Brain microvascular endothelial cell (primary cell): ENCODE measurements at regions not wholly inside any gene's neighbourhood (a gene's known extent, or its start where the extent isn't known, plus 50 kb on each side); places are given as distances from the start of the nearest gene placed in this dataset.

ENCODE experiments used
- DNase-seq: peaks from one replicate; pipeline ENCODE4 v3.0.0-alpha.2; 2020
- H3K27ac ChIP-seq: fragments of 250-450 bp; sonication (Bioruptor Pico); 2 replicates; pipeline ENCODE4 v1.5.1; 2020; ENCODE audit warnings: mild to moderate bottlenecking, moderate library complexity
- H3K27me3 ChIP-seq: fragments of 250-450 bp; sonication (Bioruptor Pico); replicated peaks from 2 replicates; pipeline ENCODE4 v1.5.1; 2020; ENCODE audit warnings: mild to moderate bottlenecking
- H3K36me3 ChIP-seq: fragments of 250-450 bp; sonication (Bioruptor Pico); replicated peaks from 2 replicates; pipeline ENCODE4 v1.5.1; 2020; ENCODE audit warnings: mild to moderate bottlenecking
- H3K4me3 ChIP-seq: 2 replicates; pipeline ENCODE4 v1.5.1; 2011; ENCODE audit warnings: low read depth, mild to moderate bottlenecking, control low read depth, low read length, moderate library complexity
- in situ Hi-C: cut with HindIII; loops from 2 replicates; pipeline ENCODE4 v1.10.0; 2017; ENCODE audit warnings: low sequenced_read_pairs, low pct_ligation_motif_present
- TF ChIP-seq, protein P1 (sequence below): IDR thresholded peaks from 2 replicates; pipeline ENCODE4 v1.5.1; 2011; ENCODE audit warnings: low read depth, mild to moderate bottlenecking, moderate library complexity, low read length, control low read depth, inconsistent platforms; ENCODE audit errors: missing control alignments

DNA sequence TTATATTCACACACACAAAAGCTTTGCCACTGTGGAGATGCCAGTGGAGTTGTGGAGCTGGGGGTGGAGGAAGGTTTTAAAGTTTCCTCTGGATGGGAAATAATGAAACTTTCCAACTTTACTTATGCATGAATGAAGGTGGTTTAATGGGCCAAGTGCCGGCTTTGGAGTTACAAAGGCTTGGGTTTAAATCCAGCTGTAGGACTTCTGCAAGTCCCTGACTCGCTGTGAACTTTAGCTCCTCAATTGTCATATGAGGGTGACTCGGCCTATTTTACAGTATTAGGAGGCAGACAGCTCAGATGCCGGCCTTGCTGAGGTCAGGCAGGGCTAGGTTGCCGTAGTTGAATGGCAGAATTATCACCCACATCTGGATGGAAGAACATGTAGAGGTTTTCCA lies 415.8 kb upstream of the TRIB2 start:
- Histone ChIP-seq H3K27ac (no peak overlapping the region), H3K27me3 (no peaks in the 10 kb centered on the region), H3K4me3 (no peak overlapping the region), H3K36me3 (no peaks in the 10 kb centered on the region)
- TF ChIP-seq, protein P1, sequence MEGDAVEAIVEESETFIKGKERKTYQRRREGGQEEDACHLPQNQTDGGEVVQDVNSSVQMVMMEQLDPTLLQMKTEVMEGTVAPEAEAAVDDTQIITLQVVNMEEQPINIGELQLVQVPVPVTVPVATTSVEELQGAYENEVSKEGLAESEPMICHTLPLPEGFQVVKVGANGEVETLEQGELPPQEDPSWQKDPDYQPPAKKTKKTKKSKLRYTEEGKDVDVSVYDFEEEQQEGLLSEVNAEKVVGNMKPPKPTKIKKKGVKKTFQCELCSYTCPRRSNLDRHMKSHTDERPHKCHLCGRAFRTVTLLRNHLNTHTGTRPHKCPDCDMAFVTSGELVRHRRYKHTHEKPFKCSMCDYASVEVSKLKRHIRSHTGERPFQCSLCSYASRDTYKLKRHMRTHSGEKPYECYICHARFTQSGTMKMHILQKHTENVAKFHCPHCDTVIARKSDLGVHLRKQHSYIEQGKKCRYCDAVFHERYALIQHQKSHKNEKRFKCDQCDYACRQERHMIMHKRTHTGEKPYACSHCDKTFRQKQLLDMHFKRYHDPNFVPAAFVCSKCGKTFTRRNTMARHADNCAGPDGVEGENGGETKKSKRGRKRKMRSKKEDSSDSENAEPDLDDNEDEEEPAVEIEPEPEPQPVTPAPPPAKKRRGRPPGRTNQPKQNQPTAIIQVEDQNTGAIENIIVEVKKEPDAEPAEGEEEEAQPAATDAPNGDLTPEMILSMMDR: no peak
- in situ Hi-C loops: loop anchor here (25.0 kb wide), 1 partner anchor 411 kb away; the partner anchor contains the start of gene TRIB2
- no peak for DNase-seq

DNA sequence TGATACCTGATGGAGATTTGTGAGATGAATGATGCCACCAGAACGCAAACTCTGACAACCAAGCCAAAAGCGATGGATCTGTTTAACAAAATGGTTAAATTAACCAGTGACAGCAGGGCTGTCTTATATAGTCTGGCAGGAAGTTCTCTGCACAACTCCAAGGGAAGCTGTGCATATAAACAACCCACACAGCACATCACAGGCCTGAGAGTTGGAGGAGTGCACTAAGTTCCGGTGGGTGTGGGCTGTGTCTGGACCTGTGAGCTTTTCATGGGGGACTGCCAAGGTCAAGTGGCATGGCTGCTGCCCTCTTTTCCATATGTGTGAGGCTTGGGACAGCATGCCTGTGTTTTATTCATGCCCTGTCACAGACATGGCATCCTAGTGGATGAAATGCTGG lies 414.6 kb upstream of the TRIB2 start:
- H3K27me3 ChIP-seq: no peaks in the 10 kb centered on the region
- in situ Hi-C loops: loop anchor here (25.0 kb wide), 1 partner anchor 410 kb away; the partner anchor contains the start of gene TRIB2
- no peak for DNase-seq
- TF ChIP-seq, protein P1: no peak
- no peaks in the 10 kb centered on the region for H3K36me3 ChIP-seq
- H3K4me3 ChIP-seq: no peak overlapping the region
- no peak overlapping the region for H3K27ac ChIP-seq

DNA sequence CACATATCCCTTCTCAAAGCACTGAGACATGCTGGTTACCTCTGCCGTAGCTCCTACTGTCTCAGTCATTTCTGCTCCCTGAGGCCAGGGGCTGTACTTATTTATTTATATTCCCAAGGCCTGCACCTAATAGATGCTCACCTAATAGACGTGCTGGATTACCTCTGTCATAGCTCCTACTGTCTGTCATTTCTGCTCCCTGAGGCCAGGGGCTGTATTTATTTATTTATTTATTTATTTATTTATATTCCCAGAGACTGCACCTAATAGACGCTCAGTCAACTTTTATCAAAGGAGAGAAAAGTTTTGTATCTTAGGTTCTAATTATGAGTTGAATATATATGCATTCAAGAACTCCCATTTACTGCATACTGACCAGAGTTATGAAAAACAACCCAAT lies 414.0 kb upstream of the TRIB2 start:
- TF ChIP-seq, protein P1: no peak
- Histone ChIP-seq H3K27ac (no peak overlapping the region), H3K4me3 (no peak overlapping the region), H3K36me3 (no peaks in the 10 kb centered on the region), H3K27me3 (no peaks in the 10 kb centered on the region)
- no peak for DNase-seq
- in situ Hi-C loops: loop anchor here (25.0 kb wide), 1 partner anchor 410 kb away; the partner anchor contains the start of gene TRIB2

DNA sequence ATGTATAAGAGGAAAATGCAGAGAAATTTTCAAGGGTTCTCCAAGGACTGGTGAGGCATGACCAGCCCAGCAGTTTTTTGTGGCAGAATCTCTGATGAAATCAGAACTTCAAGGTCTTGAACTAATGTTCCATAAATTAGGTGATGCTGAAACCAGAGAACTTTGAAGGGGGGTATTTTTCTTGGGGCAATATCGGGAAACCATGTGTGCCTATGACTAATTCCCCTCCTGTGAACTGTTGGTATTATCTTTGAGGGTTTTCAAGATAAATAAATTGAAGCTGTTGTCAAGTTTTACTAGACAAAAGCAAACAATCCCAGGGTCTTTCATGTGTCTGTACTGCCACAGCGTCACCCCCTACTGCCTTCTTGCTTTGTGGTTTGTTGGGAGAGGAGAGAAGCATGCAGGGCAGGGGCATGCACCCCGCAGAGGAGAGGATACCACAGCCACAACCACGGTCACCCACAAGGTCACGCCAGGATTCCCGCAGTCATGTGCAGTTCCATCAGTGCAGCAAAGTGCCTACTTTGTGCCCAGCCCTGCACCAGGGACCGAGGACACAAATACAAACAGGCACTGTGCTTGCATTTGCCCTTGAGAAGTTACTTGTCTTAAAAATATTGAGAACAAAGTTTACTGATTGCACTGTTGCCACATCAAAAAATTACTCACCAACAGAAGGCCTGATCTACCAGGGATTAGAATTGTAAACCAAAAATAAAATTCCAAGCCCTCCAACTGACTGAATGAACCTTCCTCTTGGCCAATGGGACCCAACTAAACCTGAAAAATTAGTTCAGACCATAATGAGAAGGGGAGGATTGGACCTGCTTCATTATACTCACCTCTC lies 413.3 kb upstream of the TRIB2 start:
- peak overlapping the region; percentile 41 for H3K27ac ChIP-seq
- no peaks in the 10 kb centered on the region for H3K27me3 ChIP-seq
- no peaks in the 10 kb centered on the region for H3K36me3 ChIP-seq
- in situ Hi-C loops: loop anchor here (25.0 kb wide), 1 partner anchor 409 kb away; the partner anchor contains the start of gene TRIB2
- H3K4me3 ChIP-seq: no peak overlapping the region
- TF ChIP-seq, protein P1: no peak
- peak; percentile 90 for DNase-seq

DNA sequence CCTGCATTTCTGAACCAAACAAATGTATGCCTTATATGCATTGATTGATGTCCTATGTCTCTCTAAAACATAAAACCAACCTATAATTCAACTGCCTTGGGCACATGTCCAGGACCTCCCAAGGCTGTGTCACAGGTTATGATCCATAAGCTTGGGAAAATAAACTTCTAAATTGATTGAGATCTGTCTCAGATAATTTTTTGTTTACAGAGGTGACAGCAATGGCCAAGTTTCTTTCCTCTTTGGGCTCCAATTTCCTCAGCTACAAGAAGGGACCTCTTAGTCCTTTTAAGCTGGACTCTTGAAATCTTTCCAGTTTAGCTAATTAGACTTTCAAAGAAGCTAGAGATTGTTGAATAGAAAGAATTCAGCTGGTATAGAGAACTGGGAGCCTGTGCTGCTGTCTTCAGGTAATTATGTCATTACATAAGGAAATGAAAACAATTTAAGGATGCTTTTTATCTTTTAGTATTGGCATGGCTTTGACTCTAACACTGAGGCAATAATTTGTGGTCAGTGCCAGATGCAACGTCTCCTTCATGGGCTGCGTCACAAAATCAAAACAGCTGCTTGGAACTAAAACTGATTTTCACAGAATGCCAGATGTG lies 412.1 kb upstream of the TRIB2 start:
- no peak for DNase-seq
- no peaks in the 10 kb centered on the region for H3K36me3 ChIP-seq
- H3K27me3 ChIP-seq: no peaks in the 10 kb centered on the region
- H3K4me3 ChIP-seq: no peak overlapping the region
- TF ChIP-seq, protein P1: no peak
- in situ Hi-C loops: loop anchor here (25.0 kb wide), 1 partner anchor 408 kb away; the partner anchor contains the start of gene TRIB2
- H3K27ac ChIP-seq: no peak overlapping the region
